Astrocyte (in vitro differentiated cells and primary cell): ENCODE measurements at regions not wholly inside any gene's neighbourhood (a gene's known extent, or its start where the extent isn't known, plus 50 kb on each side); places are given as distances from the start of the nearest gene placed in this dataset.
A peak's percentile ranks its signal among the peaks of the same experiment; 100 is the strongest.

Experiments used
- EZH2 ChIP-seq: IDR thresholded peaks from 2 replicates; pipeline ENCODE4 v1.6.1; 2012; ENCODE audit warnings: mild to moderate bottlenecking, low read length, inconsistent platforms; ENCODE audit not compliant: insufficient read depth
- TF ChIP-seq, protein P1 (sequence below): IDR thresholded peaks from 2 replicates; pipeline ENCODE4 v1.5.1; 2011; ENCODE audit warnings: low read depth, mild to moderate bottlenecking, inconsistent platforms, low read length, moderate library complexity; ENCODE audit not compliant: insufficient read depth

DNA sequence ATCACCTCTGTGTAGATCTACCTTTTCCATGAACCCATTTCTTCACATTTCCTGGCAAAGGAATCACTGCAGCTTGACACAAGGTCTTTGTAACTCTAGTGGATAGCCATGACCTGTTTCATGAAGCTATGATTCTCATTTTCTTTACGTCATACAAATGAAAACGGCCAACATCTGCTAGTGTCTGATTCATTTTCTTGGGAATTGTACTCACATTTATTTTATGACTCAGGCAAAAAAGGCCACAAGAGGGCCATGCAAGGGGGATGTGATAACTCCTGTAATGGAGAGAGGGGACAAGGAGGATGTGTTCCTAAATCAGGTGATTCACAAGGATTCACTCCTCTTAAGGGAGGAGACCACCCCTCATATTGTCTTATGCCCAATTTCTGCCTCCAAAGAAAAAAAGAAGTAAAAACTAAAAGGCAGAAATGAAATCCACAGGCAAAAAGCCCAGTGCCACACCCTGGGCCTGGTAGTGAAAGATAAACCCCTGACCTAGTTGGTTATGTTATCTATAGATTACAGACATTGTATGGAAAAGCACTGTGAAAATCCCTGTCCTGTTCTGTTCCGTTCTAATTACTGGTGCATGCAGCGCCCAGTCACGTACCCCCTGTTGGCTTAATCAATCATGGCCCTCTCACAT lies 249.9 kb downstream of the IPMK start:
- no peak for TF ChIP-seq EZH2
- TF ChIP-seq, protein P1, sequence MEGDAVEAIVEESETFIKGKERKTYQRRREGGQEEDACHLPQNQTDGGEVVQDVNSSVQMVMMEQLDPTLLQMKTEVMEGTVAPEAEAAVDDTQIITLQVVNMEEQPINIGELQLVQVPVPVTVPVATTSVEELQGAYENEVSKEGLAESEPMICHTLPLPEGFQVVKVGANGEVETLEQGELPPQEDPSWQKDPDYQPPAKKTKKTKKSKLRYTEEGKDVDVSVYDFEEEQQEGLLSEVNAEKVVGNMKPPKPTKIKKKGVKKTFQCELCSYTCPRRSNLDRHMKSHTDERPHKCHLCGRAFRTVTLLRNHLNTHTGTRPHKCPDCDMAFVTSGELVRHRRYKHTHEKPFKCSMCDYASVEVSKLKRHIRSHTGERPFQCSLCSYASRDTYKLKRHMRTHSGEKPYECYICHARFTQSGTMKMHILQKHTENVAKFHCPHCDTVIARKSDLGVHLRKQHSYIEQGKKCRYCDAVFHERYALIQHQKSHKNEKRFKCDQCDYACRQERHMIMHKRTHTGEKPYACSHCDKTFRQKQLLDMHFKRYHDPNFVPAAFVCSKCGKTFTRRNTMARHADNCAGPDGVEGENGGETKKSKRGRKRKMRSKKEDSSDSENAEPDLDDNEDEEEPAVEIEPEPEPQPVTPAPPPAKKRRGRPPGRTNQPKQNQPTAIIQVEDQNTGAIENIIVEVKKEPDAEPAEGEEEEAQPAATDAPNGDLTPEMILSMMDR = peak; percentile 22
